Sigmoid colon (tissue), 6 donors: ENCODE measurements at regions not wholly inside any gene's neighbourhood (a gene's known extent, or its start where the extent isn't known, plus 50 kb on each side); places are given as distances from the start of the nearest gene placed in this dataset.
"Not testable (repeated sequence)": the region's sequence is repeated elsewhere in the genome, so short reads cannot be mapped to it uniquely, and the experiment has no call there.

ENCODE experiments used
- DNase-seq: peaks from one replicate; pipeline ENCODE4 v3.0.0-alpha.2; 2019
- H3K27ac ChIP-seq, 4 donors: fragments of 200-600 bp; sonication (generic); one replicate each; pipeline ENCODE4 v1.5.1; 2016 to 2019; ENCODE audit warnings: mild to moderate bottlenecking in 1 of 4
- H3K27me3 ChIP-seq, 3 donors: fragments of 200-600 bp; sonication (generic); one replicate each; pipeline ENCODE4 v1.5.1; 2019; ENCODE audit warnings: mild to moderate bottlenecking in 1 of 3
- H3K36me3 ChIP-seq, 4 donors: fragments of 200-600 bp; sonication (generic); one replicate each; pipeline ENCODE4 v1.5.1; 2016 to 2019
- H3K4me1 ChIP-seq, 4 donors: fragments of 200-600 bp; sonication (generic); one replicate each; pipeline ENCODE4 v1.5.1; 2017 to 2019
- H3K4me3 ChIP-seq, 4 donors: fragments of 200-600 bp; sonication (generic); one replicate each; pipeline ENCODE4 v1.5.1; 2017 to 2019; ENCODE audit warnings: mild to moderate bottlenecking in 2 of 4, moderate library complexity in 1 of 4
- H3K9me3 ChIP-seq, 4 donors: fragments of 200-600 bp in 3 of 4; sonication (generic) in 3 of 4; one replicate each; pipeline versions ENCODE4 v1.5.1 to v1.6.1; 2013 to 2019
- EP300 ChIP-seq, 4 donors: sonication (generic); formaldehyde crosslinking; IDR thresholded peaks; one replicate each; pipeline ENCODE4 v1.6.1; 2017; ENCODE audit warnings: antibody characterized with exemption in 4 of 4
- POLR2A ChIP-seq, 2 donors: fragments of 450-650 bp; IDR thresholded peaks; one replicate each; pipeline ENCODE4 v1.6.1; 2016; ENCODE audit warnings: antibody characterized with exemption in 2 of 2, mild to moderate bottlenecking in 2 of 2, moderate library complexity in 2 of 2
- POLR2AphosphoS5 ChIP-seq, 4 donors: sonication (generic); formaldehyde crosslinking; IDR thresholded peaks; one replicate each; pipeline ENCODE4 v1.6.1; 2017; ENCODE audit warnings: antibody characterized with exemption in 4 of 4
- WGBS, 2 donors: extraction: QIAGEN DNeasy Blood & Tissue Kit; methylation state at CpG; one replicate each; pipeline ENCODE4 v1.1.7; 2013; 5-methylcytosine and 5-hydroxymethylcytosine counted together
- intact Hi-C: fragments of 100-400 bp; cut with DNase I; formaldehyde crosslinking; loops from one replicate; pipeline ENCODE4 v1.15.1; 2023
- TF ChIP-seq, protein P1 (sequence below), 4 experiments: fragments of 450-650 bp in 3 of 4; fragments of 200-600 bp in 1 of 4; IDR thresholded peaks; one replicate each; pipeline ENCODE4 v1.5.1; 2016 to 2019; ENCODE audit warnings: antibody characterized with exemption in 4 of 4, mild to moderate bottlenecking in 3 of 4, moderate library complexity in 2 of 4
- donor health status: healthy with polysubstance abuse.
- donor health status: healthy.

DNA sequence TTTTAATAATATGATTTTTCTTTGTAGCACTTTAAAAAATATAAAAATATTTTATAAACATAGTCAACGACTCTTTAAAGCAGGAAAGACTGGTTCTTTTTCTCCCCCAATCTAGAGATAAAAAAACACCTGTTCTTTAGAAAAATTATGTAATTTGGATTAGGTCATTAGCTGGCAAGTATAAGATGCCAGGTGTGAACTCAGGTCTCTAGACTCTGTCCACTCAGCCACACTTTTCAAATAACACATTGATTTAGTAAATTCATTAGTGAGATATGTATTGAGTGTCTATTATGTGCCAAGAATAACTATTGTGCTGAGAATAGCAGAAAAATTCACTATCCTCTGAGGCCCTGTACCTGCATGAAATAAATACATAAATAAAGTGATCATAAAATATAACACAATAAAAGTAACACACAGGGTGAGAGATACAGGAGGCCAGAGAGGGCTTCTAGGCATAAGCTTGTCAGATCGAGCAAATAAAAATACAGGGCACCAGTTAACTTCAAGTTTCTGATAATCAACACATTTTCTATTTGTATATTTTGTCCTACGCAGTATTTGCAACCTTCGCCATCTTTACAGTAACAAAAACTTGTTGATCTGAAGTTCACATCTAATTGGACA lies 867.1 kb upstream of the GBE1 start:
- TF ChIP-seq POLR2AphosphoS5 (IDR thresholded peaks at IDR 0.05) (no peak), EP300 (IDR thresholded peaks at IDR 0.05) (no peak), POLR2A (IDR thresholded peaks at IDR 0.05) (no peak)
- TF ChIP-seq, protein P1, sequence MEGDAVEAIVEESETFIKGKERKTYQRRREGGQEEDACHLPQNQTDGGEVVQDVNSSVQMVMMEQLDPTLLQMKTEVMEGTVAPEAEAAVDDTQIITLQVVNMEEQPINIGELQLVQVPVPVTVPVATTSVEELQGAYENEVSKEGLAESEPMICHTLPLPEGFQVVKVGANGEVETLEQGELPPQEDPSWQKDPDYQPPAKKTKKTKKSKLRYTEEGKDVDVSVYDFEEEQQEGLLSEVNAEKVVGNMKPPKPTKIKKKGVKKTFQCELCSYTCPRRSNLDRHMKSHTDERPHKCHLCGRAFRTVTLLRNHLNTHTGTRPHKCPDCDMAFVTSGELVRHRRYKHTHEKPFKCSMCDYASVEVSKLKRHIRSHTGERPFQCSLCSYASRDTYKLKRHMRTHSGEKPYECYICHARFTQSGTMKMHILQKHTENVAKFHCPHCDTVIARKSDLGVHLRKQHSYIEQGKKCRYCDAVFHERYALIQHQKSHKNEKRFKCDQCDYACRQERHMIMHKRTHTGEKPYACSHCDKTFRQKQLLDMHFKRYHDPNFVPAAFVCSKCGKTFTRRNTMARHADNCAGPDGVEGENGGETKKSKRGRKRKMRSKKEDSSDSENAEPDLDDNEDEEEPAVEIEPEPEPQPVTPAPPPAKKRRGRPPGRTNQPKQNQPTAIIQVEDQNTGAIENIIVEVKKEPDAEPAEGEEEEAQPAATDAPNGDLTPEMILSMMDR (IDR thresholded peaks at IDR 0.05): no peak
- DNase-seq: no peak
- no peaks in the 10 kb centered on the region for H3K4me1 ChIP-seq
- intact Hi-C loops: no loop called here
- no peaks in the 10 kb centered on the region for H3K27me3 ChIP-seq
- peaks cover 0 to 2% (median 0%) of the 10 kb centered on the region in 4 donors for H3K9me3 ChIP-seq
- H3K36me3 ChIP-seq: no peaks in the 10 kb centered on the region
- H3K27ac ChIP-seq: no peak overlapping the region
- 65 to 76% methylated on average over 4 of the region's 4 CpGs for WGBS, 2 donors
- H3K4me3 ChIP-seq: no peak overlapping the region

GRCh38 chr3:82627733-82628132 lies 866.3 kb upstream of the GBE1 start:
- no peaks in the 10 kb centered on the region for H3K27me3 ChIP-seq
- H3K27ac ChIP-seq: no peak overlapping the region
- WGBS, 2 donors: 92 to 95% methylated on average over 5 of the region's 5 CpGs
- TF ChIP-seq, protein P1 (IDR thresholded peaks at IDR 0.05): no peak
- peaks cover 0 to 2% (median 0%) of the 10 kb centered on the region in 4 donors for H3K9me3 ChIP-seq
- no peaks in the 10 kb centered on the region for H3K4me1 ChIP-seq
- H3K4me3 ChIP-seq: no peak overlapping the region
- intact Hi-C loops: no loop called here
- H3K36me3 ChIP-seq: no peaks in the 10 kb centered on the region
- no peak for DNase-seq

DNA sequence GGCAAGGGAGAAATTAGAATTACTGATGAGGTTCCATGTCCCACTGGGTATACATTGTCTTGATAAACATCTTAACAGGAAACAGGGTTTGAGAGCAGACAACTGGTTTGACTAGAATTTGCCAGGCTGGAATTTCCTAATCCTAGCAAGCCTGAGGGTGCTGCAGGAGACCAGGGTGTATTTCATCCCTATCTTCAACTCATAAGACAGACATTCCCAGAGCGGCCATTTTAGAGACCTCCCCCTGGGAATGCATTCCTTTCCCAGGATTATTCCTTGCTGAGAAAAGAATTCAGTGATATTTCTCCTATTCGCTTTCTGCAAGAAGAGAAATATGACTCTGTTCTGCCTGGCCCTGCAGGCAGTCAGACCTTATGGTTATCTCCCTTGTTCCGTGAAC lies 859.3 kb upstream of the GBE1 start:
- H3K4me1 ChIP-seq, H3K36me3 ChIP-seq, H3K27ac ChIP-seq, H3K9me3 ChIP-seq, H3K27me3 ChIP-seq, H3K4me3 ChIP-seq, intact Hi-C loops, DNase-seq: not testable (repeated sequence)
- 85 to 90% methylated on average over 3 of the region's 3 CpGs for WGBS, 2 donors

- H3K27me3 ChIP-seq: no peaks in the 10 kb centered on the region
- H3K4me3 ChIP-seq: no peak overlapping the region
- no peak for TF ChIP-seq EP300 (IDR thresholded peaks at IDR 0.05)
- TF ChIP-seq POLR2A (IDR thresholded peaks at IDR 0.05): no peak
- TF ChIP-seq, protein P1 (IDR thresholded peaks at IDR 0.05): no peak
- TF ChIP-seq POLR2AphosphoS5 (IDR thresholded peaks at IDR 0.05): no peak
- H3K9me3 ChIP-seq: peaks cover 0 to 3% (median 0%) of the 10 kb centered on the region in 4 donors
- intact Hi-C loops: no loop called here
- no peaks in the 10 kb centered on the region for H3K4me1 ChIP-seq
- no peak for DNase-seq
- H3K27ac ChIP-seq: no peak overlapping the region
- no peaks in the 10 kb centered on the region for H3K36me3 ChIP-seq
These were observed 857.1 kb upstream of the GBE1 start for GRCh38 chr3:82618594-82618993.

DNA sequence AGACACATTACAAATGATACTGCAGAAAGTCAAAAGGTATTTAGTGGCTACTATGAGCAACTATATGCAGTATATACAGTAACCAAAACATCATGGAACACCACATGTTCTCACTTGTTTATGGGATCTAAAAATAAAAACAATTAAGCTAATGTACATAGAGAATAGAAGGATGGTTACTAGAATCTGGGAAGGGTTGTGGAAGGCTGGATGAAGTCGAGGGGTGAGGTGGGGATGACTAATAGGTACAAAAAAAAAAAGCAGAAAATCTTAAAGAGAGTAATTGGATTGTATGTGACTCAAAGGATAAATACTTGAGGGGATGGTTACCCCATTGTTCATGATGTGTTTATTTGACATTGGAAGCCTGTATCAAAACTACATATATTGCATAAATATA lies 848.8 kb upstream of the GBE1 start:
- intact Hi-C loops: no loop called here
- Histone ChIP-seq H3K4me1 (no peaks in the 10 kb centered on the region), H3K36me3 (no peaks in the 10 kb centered on the region), H3K27me3 (no peaks in the 10 kb centered on the region), H3K4me3 (no peak overlapping the region), H3K27ac (no peak overlapping the region), H3K9me3 (no peaks in the 10 kb centered on the region)
- WGBS, 2 donors: 16 to 55% methylated on average over 1 of the region's 1 CpG
- TF ChIP-seq POLR2A (IDR thresholded peaks at IDR 0.05) (no peak), POLR2AphosphoS5 (IDR thresholded peaks at IDR 0.05) (no peak), EP300 (IDR thresholded peaks at IDR 0.05) (no peak)
- TF ChIP-seq, protein P1 (IDR thresholded peaks at IDR 0.05): no peak
- DNase-seq: no peak
